SK-N-SH treated with all-trans-retinoic acid at 6 μM for 48 hours (cell line): ENCODE measurements at regions not wholly inside any gene's neighbourhood (a gene's known extent, or its start where the extent isn't known, plus 50 kb on each side); places are given as distances from the start of the nearest gene placed in this dataset.

Source experiments
- ARNTL ChIP-seq: fragments of 450-650 bp; formaldehyde crosslinking; IDR thresholded peaks from 2 replicates; pipeline ENCODE4 v1.5.0; 2020; ENCODE audit warnings: low read depth, mild to moderate bottlenecking, moderate library complexity, borderline replicate concordance
- CSDC2 ChIP-seq: fragments of 250-450 bp; sonication (Bioruptor Pico); IDR thresholded peaks from 2 replicates; pipeline ENCODE4 v1.5.0; 2020; ENCODE audit warnings: mild to moderate bottlenecking, moderate library complexity
- ISL1 ChIP-seq: fragments of 250-450 bp; sonication (Bioruptor Pico); IDR thresholded peaks from 2 replicates; pipeline ENCODE4 v2.1.2; 2022; ENCODE audit warnings: mild to moderate bottlenecking, moderate library complexity
- PPARA ChIP-seq: fragments of 250-450 bp; sonication (Bioruptor Pico); IDR thresholded peaks from 2 replicates; pipeline ENCODE4 v1.5.0; 2020; ENCODE audit warnings: mild to moderate bottlenecking, borderline replicate concordance
- RARB ChIP-seq: fragments of 250-450 bp; sonication (Bioruptor Pico); IDR thresholded peaks from 2 replicates; pipeline ENCODE4 v1.8.0; 2021; ENCODE audit warnings: mild to moderate bottlenecking, moderate library complexity
- SNAI2 ChIP-seq: fragments of 250-450 bp; sonication (Bioruptor Pico); IDR thresholded peaks from 2 replicates; pipeline ENCODE4 v1.5.0; 2020; ENCODE audit warnings: mild to moderate bottlenecking, moderate library complexity
- ZC3H10 ChIP-seq: fragments of 250-450 bp; sonication (Bioruptor Pico); IDR thresholded peaks from 2 replicates; pipeline ENCODE4 v1.5.1; 2021; ENCODE audit warnings: mild to moderate bottlenecking, moderate library complexity
- ZFP30 ChIP-seq: fragments of 450-650 bp; formaldehyde crosslinking; IDR thresholded peaks from 2 replicates; pipeline ENCODE4 v1.5.0; 2022; ENCODE audit warnings: mild to moderate bottlenecking, moderate library complexity
- ZNF565 ChIP-seq: fragments of 450-650 bp; formaldehyde crosslinking; conservative IDR thresholded peaks from 2 replicates; pipeline ENCODE4 v1.5.0; 2020; ENCODE audit warnings: low read depth, mild to moderate bottlenecking, moderate library complexity
- ZNF70 ChIP-seq: fragments of 450-650 bp; formaldehyde crosslinking; IDR thresholded peaks from 2 replicates; pipeline ENCODE4 v1.5.0; 2020; ENCODE audit warnings: mild to moderate bottlenecking, moderate library complexity
- TF ChIP-seq, protein P1 (sequence below): fragments of 250-450 bp; sonication (Bioruptor Pico); IDR thresholded peaks from 2 replicates; pipeline ENCODE4 v1.8.0; 2020; ENCODE audit warnings: mild to moderate bottlenecking, moderate library complexity, borderline replicate concordance
- TF ChIP-seq, protein P2 (sequence below): fragments of 250-450 bp; sonication (Bioruptor Pico); IDR thresholded peaks from 2 replicates; pipeline ENCODE4 v1.8.0; 2021; ENCODE audit warnings: low read depth, mild to moderate bottlenecking, moderate library complexity, borderline replicate concordance
- TF ChIP-seq, protein P3 (sequence below): fragments of 250-450 bp; sonication (Bioruptor Pico); IDR thresholded peaks from 2 replicates; pipeline ENCODE4 v1.5.0; 2020; ENCODE audit warnings: mild to moderate bottlenecking, moderate library complexity

DNA sequence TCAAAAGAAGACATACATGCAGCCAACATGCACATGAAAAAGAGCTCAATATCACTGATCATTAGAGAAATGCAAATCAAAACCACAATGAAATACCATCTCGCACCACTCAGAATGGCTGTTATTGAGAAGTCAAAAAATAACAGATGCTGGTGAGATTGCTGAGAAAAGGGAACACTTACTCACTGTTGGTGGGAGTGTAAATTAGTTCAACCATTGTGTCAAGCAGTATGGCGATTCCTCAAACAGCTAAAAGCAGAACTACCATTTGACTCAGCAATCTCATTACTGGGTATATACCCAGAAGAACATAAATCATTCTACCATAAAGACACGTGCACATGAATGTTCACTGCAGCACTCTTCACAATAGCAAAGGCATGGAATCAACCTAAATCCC, 95.5 kb upstream of the XIRP2 start:
- TF ChIP-seq ZNF70: no peak
- TF ChIP-seq, protein P1, sequence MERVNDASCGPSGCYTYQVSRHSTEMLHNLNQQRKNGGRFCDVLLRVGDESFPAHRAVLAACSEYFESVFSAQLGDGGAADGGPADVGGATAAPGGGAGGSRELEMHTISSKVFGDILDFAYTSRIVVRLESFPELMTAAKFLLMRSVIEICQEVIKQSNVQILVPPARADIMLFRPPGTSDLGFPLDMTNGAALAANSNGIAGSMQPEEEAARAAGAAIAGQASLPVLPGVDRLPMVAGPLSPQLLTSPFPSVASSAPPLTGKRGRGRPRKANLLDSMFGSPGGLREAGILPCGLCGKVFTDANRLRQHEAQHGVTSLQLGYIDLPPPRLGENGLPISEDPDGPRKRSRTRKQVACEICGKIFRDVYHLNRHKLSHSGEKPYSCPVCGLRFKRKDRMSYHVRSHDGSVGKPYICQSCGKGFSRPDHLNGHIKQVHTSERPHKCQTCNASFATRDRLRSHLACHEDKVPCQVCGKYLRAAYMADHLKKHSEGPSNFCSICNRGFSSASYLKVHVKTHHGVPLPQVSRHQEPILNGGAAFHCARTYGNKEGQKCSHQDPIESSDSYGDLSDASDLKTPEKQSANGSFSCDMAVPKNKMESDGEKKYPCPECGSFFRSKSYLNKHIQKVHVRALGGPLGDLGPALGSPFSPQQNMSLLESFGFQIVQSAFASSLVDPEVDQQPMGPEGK (CRISPR knock-in tag): no peak
- TF ChIP-seq PPARA (CRISPR knock-in tag): no peak
- no peak for TF ChIP-seq SNAI2 (CRISPR knock-in tag)
- TF ChIP-seq ZFP30 (CRISPR knock-in tag): no peak
- TF ChIP-seq CSDC2 (CRISPR knock-in tag): no peak
- TF ChIP-seq RARB (CRISPR knock-in tag): no peak
- TF ChIP-seq, protein P2, sequence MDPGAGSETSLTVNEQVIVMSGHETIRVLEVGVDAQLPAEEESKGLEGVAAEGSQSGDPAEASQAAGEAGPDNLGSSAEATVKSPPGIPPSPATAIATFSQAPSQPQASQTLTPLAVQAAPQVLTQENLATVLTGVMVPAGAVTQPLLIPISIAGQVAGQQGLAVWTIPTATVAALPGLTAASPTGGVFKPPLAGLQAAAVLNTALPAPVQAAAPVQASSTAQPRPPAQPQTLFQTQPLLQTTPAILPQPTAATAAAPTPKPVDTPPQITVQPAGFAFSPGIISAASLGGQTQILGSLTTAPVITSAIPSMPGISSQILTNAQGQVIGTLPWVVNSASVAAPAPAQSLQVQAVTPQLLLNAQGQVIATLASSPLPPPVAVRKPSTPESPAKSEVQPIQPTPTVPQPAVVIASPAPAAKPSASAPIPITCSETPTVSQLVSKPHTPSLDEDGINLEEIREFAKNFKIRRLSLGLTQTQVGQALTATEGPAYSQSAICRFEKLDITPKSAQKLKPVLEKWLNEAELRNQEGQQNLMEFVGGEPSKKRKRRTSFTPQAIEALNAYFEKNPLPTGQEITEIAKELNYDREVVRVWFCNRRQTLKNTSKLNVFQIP (CRISPR knock-in tag): no peak
- TF ChIP-seq, protein P3, sequence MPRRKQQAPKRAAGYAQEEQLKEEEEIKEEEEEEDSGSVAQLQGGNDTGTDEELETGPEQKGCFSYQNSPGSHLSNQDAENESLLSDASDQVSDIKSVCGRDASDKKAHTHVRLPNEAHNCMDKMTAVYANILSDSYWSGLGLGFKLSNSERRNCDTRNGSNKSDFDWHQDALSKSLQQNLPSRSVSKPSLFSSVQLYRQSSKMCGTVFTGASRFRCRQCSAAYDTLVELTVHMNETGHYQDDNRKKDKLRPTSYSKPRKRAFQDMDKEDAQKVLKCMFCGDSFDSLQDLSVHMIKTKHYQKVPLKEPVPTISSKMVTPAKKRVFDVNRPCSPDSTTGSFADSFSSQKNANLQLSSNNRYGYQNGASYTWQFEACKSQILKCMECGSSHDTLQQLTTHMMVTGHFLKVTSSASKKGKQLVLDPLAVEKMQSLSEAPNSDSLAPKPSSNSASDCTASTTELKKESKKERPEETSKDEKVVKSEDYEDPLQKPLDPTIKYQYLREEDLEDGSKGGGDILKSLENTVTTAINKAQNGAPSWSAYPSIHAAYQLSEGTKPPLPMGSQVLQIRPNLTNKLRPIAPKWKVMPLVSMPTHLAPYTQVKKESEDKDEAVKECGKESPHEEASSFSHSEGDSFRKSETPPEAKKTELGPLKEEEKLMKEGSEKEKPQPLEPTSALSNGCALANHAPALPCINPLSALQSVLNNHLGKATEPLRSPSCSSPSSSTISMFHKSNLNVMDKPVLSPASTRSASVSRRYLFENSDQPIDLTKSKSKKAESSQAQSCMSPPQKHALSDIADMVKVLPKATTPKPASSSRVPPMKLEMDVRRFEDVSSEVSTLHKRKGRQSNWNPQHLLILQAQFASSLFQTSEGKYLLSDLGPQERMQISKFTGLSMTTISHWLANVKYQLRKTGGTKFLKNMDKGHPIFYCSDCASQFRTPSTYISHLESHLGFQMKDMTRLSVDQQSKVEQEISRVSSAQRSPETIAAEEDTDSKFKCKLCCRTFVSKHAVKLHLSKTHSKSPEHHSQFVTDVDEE (CRISPR knock-in tag): no peak
- no peak for TF ChIP-seq ZC3H10 (CRISPR knock-in tag)
- no peak for TF ChIP-seq ARNTL (CRISPR knock-in tag)
- no peak for TF ChIP-seq ISL1 (CRISPR knock-in tag)
- no peak for TF ChIP-seq ZNF565 (CRISPR knock-in tag)
